CD8-positive, alpha-beta memory T cell (primary cell): ENCODE measurements at regions not wholly inside any gene's neighbourhood (a gene's known extent, or its start where the extent isn't known, plus 50 kb on each side); places are given as distances from the start of the nearest gene placed in this dataset.
A peak's percentile ranks its signal among the peaks of the same experiment; 100 is the strongest.

Source experiments
- CTCF ChIA-PET: fragments of 350-600 bp; sonication (Branson Sonifier 250); formaldehyde crosslinking; loops from one replicate; lab custom pipeline; 2021; ENCODE audit warnings: antibody characterized with exemption; lab: Charles Lee
- POLR2A ChIA-PET: fragments of 350-600 bp; sonication (Branson Sonifier 250); formaldehyde crosslinking; loops from one replicate; lab custom pipeline; 2021; ENCODE audit warnings: antibody characterized with exemption; lab: Charles Lee
- DNase-seq, 5 donors: peaks; one replicate each; pipeline versions ENCODE4 v3.0.0 to v3.0.0-alpha.2; 2020 to 2022; ENCODE audit warnings: mixed read lengths in 1 of 5
- H3K27ac ChIP-seq: one replicate; pipeline ENCODE4 v1.7.0; 2013; ENCODE audit warnings: low read depth, mild to moderate bottlenecking, low read length, moderate library complexity
- H3K27me3 ChIP-seq: 2 replicates; pipeline ENCODE4 v1.7.0; 2013; ENCODE audit warnings: low read length, mild to moderate bottlenecking; ENCODE audit not compliant: insufficient read depth, poor library complexity, severe bottlenecking
- H3K36me3 ChIP-seq: 2 replicates; pipeline ENCODE4 v1.7.0; 2013; ENCODE audit warnings: mild to moderate bottlenecking, low read length, moderate library complexity; ENCODE audit not compliant: insufficient read depth
- H3K4me1 ChIP-seq: 2 replicates; pipeline ENCODE4 v1.7.0; 2013; ENCODE audit warnings: mild to moderate bottlenecking, low read length, moderate library complexity; ENCODE audit not compliant: insufficient read depth
- H3K4me3 ChIP-seq: 2 replicates; pipeline ENCODE4 v1.7.0; 2013; ENCODE audit warnings: mild to moderate bottlenecking, low read length
- H3K9me3 ChIP-seq: 2 replicates; pipeline ENCODE4 v1.7.0; 2013; ENCODE audit warnings: mild to moderate bottlenecking, low read length
- H3K27ac Mint-ChIP-seq, 8 donors: one replicate each; pipeline ENCODE4 v1.8.0; 2020 to 2021; ENCODE audit warnings: mixed read lengths in 8 of 8, mild to moderate bottlenecking in 6 of 8, inconsistent platforms in 3 of 8, moderate library complexity in 3 of 8
- H3K27me3 Mint-ChIP-seq, 2 donors: one replicate each; pipeline ENCODE4 v1.8.0; 2020 to 2021; ENCODE audit warnings: mixed read lengths in 2 of 2, mild to moderate bottlenecking in 1 of 2, moderate library complexity in 1 of 2
- H3K36me3 Mint-ChIP-seq, 3 donors: one replicate each; pipeline ENCODE4 v1.8.0; 2020 to 2021; ENCODE audit warnings: mixed read lengths in 3 of 3, inconsistent platforms in 1 of 3, mild to moderate bottlenecking in 1 of 3
- H3K4me1 Mint-ChIP-seq, 3 donors: one replicate each; pipeline ENCODE4 v1.8.0; 2020 to 2021; ENCODE audit warnings: mixed read lengths in 3 of 3, inconsistent platforms in 1 of 3, mild to moderate bottlenecking in 1 of 3
- H3K4me3 Mint-ChIP-seq, 7 donors: one replicate each; pipeline ENCODE4 v1.8.0; 2020 to 2021; ENCODE audit warnings: mixed read lengths in 7 of 7, mild to moderate bottlenecking in 6 of 7, moderate library complexity in 4 of 7, inconsistent platforms in 2 of 7
- H3K9me3 Mint-ChIP-seq, 5 donors: one replicate each; pipeline ENCODE4 v1.8.0; 2020 to 2022; ENCODE audit warnings: mixed read lengths in 5 of 5, mild to moderate bottlenecking in 3 of 5, moderate library complexity in 2 of 5, inconsistent platforms in 1 of 5

GRCh38 chr16:73356401-73357079 lies 308.6 kb upstream of the ZFHX3 start:
- Histone ChIP-seq H3K36me3 (no peaks in the 10 kb centered on the region), H3K4me1 (no peaks in the 10 kb centered on the region), H3K4me3 (no peak overlapping the region), H3K27me3 (no peaks in the 10 kb centered on the region), H3K27ac (no peak overlapping the region), H3K9me3 (no peaks in the 10 kb centered on the region)
- H3K4me3 Mint-ChIP-seq, result no peak overlapping the region
- H3K4me1 Mint-ChIP-seq, result no peaks in the 10 kb centered on the region
- H3K9me3 Mint-ChIP-seq, result peaks cover 3 to 8% (median 5%) of the 10 kb centered on the region in 5 donors
- DNase-seq, result no peak
- CTCF ChIA-PET, result no interaction called here
- no peaks in the 10 kb centered on the region for H3K36me3 Mint-ChIP-seq
- peaks cover 0 to 3% of the 10 kb centered on the region in 2 donors for H3K27me3 Mint-ChIP-seq
- H3K27ac Mint-ChIP-seq, result no peak overlapping the region
- POLR2A ChIA-PET, result no interaction called here

- peaks cover 3 to 8% (median 5%) of the 10 kb centered on the region in 5 donors for H3K9me3 Mint-ChIP-seq
- ChIA-PET POLR2A (no interaction called here), CTCF (no interaction called here)
- Histone ChIP-seq H3K27ac (no peak overlapping the region), H3K4me3 (no peak overlapping the region), H3K27me3 (no peaks in the 10 kb centered on the region), H3K4me1 (no peaks in the 10 kb centered on the region), H3K9me3 (no peaks in the 10 kb centered on the region), H3K36me3 (no peaks in the 10 kb centered on the region)
- no peak overlapping the region for H3K4me3 Mint-ChIP-seq
- H3K27ac Mint-ChIP-seq, result peak overlapping the region in 1 of 8 donors; percentile 44
- DNase-seq, result no peak
- H3K36me3 Mint-ChIP-seq, result no peaks in the 10 kb centered on the region
- peaks cover 0 to 3% of the 10 kb centered on the region in 2 donors for H3K27me3 Mint-ChIP-seq
- H3K4me1 Mint-ChIP-seq, result no peaks in the 10 kb centered on the region
These were observed 308.1 kb upstream of the ZFHX3 start for GRCh38 chr16:73355981-73356380.

GRCh38 chr16:73354434-73354833 lies 306.5 kb upstream of the ZFHX3 start:
- no peaks in the 10 kb centered on the region for H3K9me3 ChIP-seq
- ChIA-PET CTCF (no interaction called here), POLR2A (no interaction called here)
- Mint-ChIP-seq H3K36me3 (no peaks in the 10 kb centered on the region), H3K4me1 (no peaks in the 10 kb centered on the region), H3K4me3 (no peak overlapping the region), H3K27ac (no peak overlapping the region), H3K27me3 (peaks cover 0 to 3% of the 10 kb centered on the region in 2 donors), H3K9me3 (peaks cover 2 to 8% (median 3%) of the 10 kb centered on the region in 5 donors)
- H3K4me1 ChIP-seq, result no peaks in the 10 kb centered on the region
- no peak for DNase-seq
- no peaks in the 10 kb centered on the region for H3K27me3 ChIP-seq
- H3K4me3 ChIP-seq, result no peak overlapping the region
- no peak overlapping the region for H3K27ac ChIP-seq
- H3K36me3 ChIP-seq, result no peaks in the 10 kb centered on the region

- no peaks in the 10 kb centered on the region for H3K27me3 ChIP-seq
- H3K9me3 ChIP-seq, result no peaks in the 10 kb centered on the region
- H3K27ac ChIP-seq, result no peak overlapping the region
- no peaks in the 10 kb centered on the region for H3K4me1 ChIP-seq
- CTCF ChIA-PET, result no interaction called here
- POLR2A ChIA-PET, result no interaction called here
- no peak overlapping the region for H3K27ac Mint-ChIP-seq
- no peaks in the 10 kb centered on the region for H3K36me3 Mint-ChIP-seq
- DNase-seq, result no peak
- H3K9me3 Mint-ChIP-seq, result peaks cover 0 to 3% (median 0%) of the 10 kb centered on the region in 5 donors
- H3K4me1 Mint-ChIP-seq, result no peaks in the 10 kb centered on the region
- no peaks in the 10 kb centered on the region for H3K36me3 ChIP-seq
- H3K4me3 ChIP-seq, result no peak overlapping the region
- no peak overlapping the region for H3K4me3 Mint-ChIP-seq
- no peaks in the 10 kb centered on the region for H3K27me3 Mint-ChIP-seq
These were observed 303.0 kb upstream of the ZFHX3 start for GRCh38 chr16:73350707-73351452.

- no peaks in the 10 kb centered on the region for H3K36me3 ChIP-seq
- no peak for DNase-seq
- H3K4me1 ChIP-seq, result no peaks in the 10 kb centered on the region
- no peak overlapping the region for H3K4me3 ChIP-seq
- H3K9me3 Mint-ChIP-seq, result peaks cover 0 to 3% (median 1%) of the 10 kb centered on the region in 5 donors
- POLR2A ChIA-PET, result no interaction called here
- no peak overlapping the region for H3K27ac Mint-ChIP-seq
- no peaks in the 10 kb centered on the region for H3K4me1 Mint-ChIP-seq
- CTCF ChIA-PET, result no interaction called here
- no peaks in the 10 kb centered on the region for H3K27me3 ChIP-seq
- H3K27ac ChIP-seq, result no peak overlapping the region
- no peaks in the 10 kb centered on the region for H3K9me3 ChIP-seq
- H3K27me3 Mint-ChIP-seq, result no peaks in the 10 kb centered on the region
- H3K36me3 Mint-ChIP-seq, result no peaks in the 10 kb centered on the region
- H3K4me3 Mint-ChIP-seq, result peak overlapping the region in 1 of 7 donors; percentile 43
These were observed 299.8 kb upstream of the ZFHX3 start for GRCh38 chr16:73347500-73348375.

- H3K36me3 Mint-ChIP-seq, result no peaks in the 10 kb centered on the region
- H3K4me1 Mint-ChIP-seq, result no peaks in the 10 kb centered on the region
- peaks cover 0 to 3% of the 10 kb centered on the region in 2 donors for H3K27me3 Mint-ChIP-seq
- no peaks in the 10 kb centered on the region for H3K4me1 ChIP-seq
- no peak for DNase-seq
- no peaks in the 10 kb centered on the region for H3K36me3 ChIP-seq
- no peak overlapping the region for H3K27ac Mint-ChIP-seq
- H3K27ac ChIP-seq, result no peak overlapping the region
- no peaks in the 10 kb centered on the region for H3K9me3 ChIP-seq
- no peaks in the 10 kb centered on the region for H3K27me3 ChIP-seq
- CTCF ChIA-PET, result no interaction called here
- H3K9me3 Mint-ChIP-seq, result peaks cover 0 to 2% (median 0%) of the 10 kb centered on the region in 5 donors
- POLR2A ChIA-PET, result no interaction called here
- no peak overlapping the region for H3K4me3 ChIP-seq
- no peak overlapping the region for H3K4me3 Mint-ChIP-seq
These were observed 291.9 kb upstream of the ZFHX3 start for GRCh38 chr16:73339821-73340220.

GRCh38 chr16:73337373-73338296 lies 289.7 kb upstream of the ZFHX3 start:
- POLR2A ChIA-PET, result no interaction called here
- Mint-ChIP-seq H3K27me3 (peaks cover 0 to 4% of the 10 kb centered on the region in 2 donors), H3K4me1 (no peaks in the 10 kb centered on the region), H3K4me3 (no peak overlapping the region), H3K36me3 (no peaks in the 10 kb centered on the region), H3K9me3 (peaks cover 0 to 2% (median 0%) of the 10 kb centered on the region in 5 donors), H3K27ac (no peak overlapping the region)
- Histone ChIP-seq H3K9me3 (no peaks in the 10 kb centered on the region), H3K4me3 (no peak overlapping the region), H3K27ac (no peak overlapping the region), H3K27me3 (no peaks in the 10 kb centered on the region), H3K36me3 (no peaks in the 10 kb centered on the region), H3K4me1 (no peaks in the 10 kb centered on the region)
- CTCF ChIA-PET, result no interaction called here
- no peak for DNase-seq
